HG03342 (cell line): ENCODE measurements at regions not wholly inside any gene's neighbourhood (a gene's known extent, or its start where the extent isn't known, plus 50 kb on each side); places are given as distances from the start of the nearest gene placed in this dataset.

Experiments used
- ATAC-seq: cut with Tn5 transposase; IDR thresholded peaks from one replicate; pipeline ENCODE4 v1.9.1; 2021; ENCODE audit warnings: mild to moderate bottlenecking, moderate library complexity; ENCODE audit not compliant: unreplicated experiment

- ATAC-seq = no peak
Observed at GRCh38 chr2:153802671-153803070, 69.1 kb upstream of the GALNT13 start.

GRCh38 chr2:153808679-153809078 lies 63.0 kb upstream of the GALNT13 start:
- no peak for ATAC-seq

- ATAC-seq = no peak
Observed at GRCh38 chr2:153811516-153811915, 60.2 kb upstream of the GALNT13 start.

GRCh38 chr2:153812632-153813031 lies 59.1 kb upstream of the GALNT13 start:
- ATAC-seq = no peak

- no peak for ATAC-seq
Observed at GRCh38 chr2:153818242-153818641, 53.5 kb upstream of the GALNT13 start.

GRCh38 chr2:153819074-153819473 lies 52.6 kb upstream of the GALNT13 start:
- ATAC-seq = no peak

- no peak for ATAC-seq
Observed at GRCh38 chr2:153819501-153819900, 52.2 kb upstream of the GALNT13 start.
